ENCODE measurements at regions not wholly inside any gene's neighbourhood (a gene's known extent, or its start where the extent isn't known, plus 50 kb on each side); places are given as distances from the start of the nearest gene placed in this dataset.

GRCh38 chr6:125534430-125535263 is 214.8 kb upstream of the HEY2 start:
- no peak for DNase-seq (ENCODE audit: low read depth)
- H3K4me3 ChIP-seq (ENCODE audit: low read length) = no peak overlapping the region
- TF ChIP-seq CTCF (conservative IDR thresholded peaks at IDR 0.05; ENCODE audit: low read length) = no peak

GRCh38 chr6:125537090-125537489 is 212.3 kb upstream of the HEY2 start:
- H3K4me3 ChIP-seq (ENCODE audit: low read length) = no peak overlapping the region
- no peak for TF ChIP-seq CTCF (conservative IDR thresholded peaks at IDR 0.05; ENCODE audit: low read length)
- no peak for DNase-seq (ENCODE audit: low read depth)

GRCh38 chr6:125539892-125540291 is 209.5 kb upstream of the HEY2 start:
- TF ChIP-seq CTCF (conservative IDR thresholded peaks at IDR 0.05; ENCODE audit: low read length) = no peak
- no peak overlapping the region for H3K4me3 ChIP-seq (ENCODE audit: low read length)
- no peak for DNase-seq (ENCODE audit: low read depth)

GRCh38 chr6:125544819-125545218 is 204.6 kb upstream of the HEY2 start:
- no peak for DNase-seq (ENCODE audit: low read depth)
- no peak overlapping the region for H3K4me3 ChIP-seq (ENCODE audit: low read length)
- TF ChIP-seq CTCF (conservative IDR thresholded peaks at IDR 0.05; ENCODE audit: low read length) = no peak

GRCh38 chr6:125546841-125547251 is 202.6 kb upstream of the HEY2 start:
- no peak overlapping the region for H3K4me3 ChIP-seq (ENCODE audit: low read length)
- peak; percentile 16 for DNase-seq (ENCODE audit: low read depth)
- peak; percentile 25 for TF ChIP-seq CTCF (conservative IDR thresholded peaks at IDR 0.05; ENCODE audit: low read length)

GRCh38 chr6:125547381-125547780 is 202.1 kb upstream of the HEY2 start:
- no peak for DNase-seq (ENCODE audit: low read depth)
- no peak overlapping the region for H3K4me3 ChIP-seq (ENCODE audit: low read length)
- TF ChIP-seq CTCF (conservative IDR thresholded peaks at IDR 0.05; ENCODE audit: low read length) = no peak

GRCh38 chr6:125549202-125549884 is 200.1 kb upstream of the HEY2 start:
- TF ChIP-seq CTCF (conservative IDR thresholded peaks at IDR 0.05; ENCODE audit: low read length) = no peak
- DNase-seq (ENCODE audit: low read depth) = no peak
- H3K4me3 ChIP-seq (ENCODE audit: low read length) = no peak overlapping the region
